ENCODE measurements at regions not wholly inside any gene's neighbourhood (a gene's known extent, or its start where the extent isn't known, plus 50 kb on each side); places are given as distances from the start of the nearest gene placed in this dataset.
A peak's percentile ranks its signal among the peaks of the same experiment; 100 is the strongest.

DNA sequence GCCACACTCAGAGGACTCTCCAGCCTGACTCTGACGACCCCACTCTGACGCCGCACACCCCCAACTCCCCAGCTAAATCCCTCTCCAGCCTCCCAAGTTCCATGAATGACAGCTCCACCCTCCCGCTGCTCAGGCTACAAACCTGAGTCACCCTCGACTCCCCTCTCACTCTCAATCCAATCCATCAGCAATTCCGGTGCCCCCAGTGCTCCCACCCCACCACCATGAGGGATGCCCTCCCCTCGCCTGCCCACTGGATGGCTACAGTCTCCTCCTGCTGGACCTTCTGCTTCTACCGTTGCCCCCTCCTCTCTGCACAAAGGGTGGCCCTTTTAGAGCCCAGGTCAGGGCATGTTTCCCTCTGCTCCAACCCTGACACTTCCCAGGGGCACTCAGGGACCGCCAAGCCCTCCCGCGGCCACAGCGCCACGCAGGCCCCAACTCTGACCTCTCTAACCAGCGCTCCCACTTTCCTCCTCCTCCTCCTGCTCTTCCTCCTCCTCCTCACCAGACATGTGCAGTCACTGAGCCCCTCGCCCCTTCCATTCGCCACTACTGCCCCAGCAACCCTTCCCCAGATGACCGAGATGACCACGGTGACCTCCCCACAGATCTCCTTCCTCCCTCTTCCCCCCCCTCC, 69.5 kb upstream of the NUP50 start:
- Histone ChIP-seq H3K36me3 (no peaks in the 10 kb centered on the region), H3K4me1 (peaks cover 0 to 13% (median 6%) of the 10 kb centered on the region in 4 donors), H3K27me3 (peaks cover 0 to 73% (median 3%) of the 10 kb centered on the region in 3 donors), H3K27ac (no peak overlapping the region), H3K4me3 (no peak overlapping the region), H3K9me3 (peaks cover 0 to 11% (median 7%) of the 10 kb centered on the region in 4 donors)
- intact Hi-C loops (cut with DNase I; ENCODE audit: low total_unique reads), result loop anchor here (10.0 kb wide), 1 partner anchor 269 kb away; no protein-coding TSS in a partner anchor
- DNase-seq, result no peak
- 69 to 72% (median 70%) methylated on average over 18 of the region's 18 CpGs for WGBS, 5 donors
- TF ChIP-seq POLR2A (IDR thresholded peaks at IDR 0.05) (no peak), EP300 (IDR thresholded peaks at IDR 0.05) (no peak), POLR2AphosphoS5 (IDR thresholded peaks at IDR 0.05) (no peak)
- TF ChIP-seq, protein P1, sequence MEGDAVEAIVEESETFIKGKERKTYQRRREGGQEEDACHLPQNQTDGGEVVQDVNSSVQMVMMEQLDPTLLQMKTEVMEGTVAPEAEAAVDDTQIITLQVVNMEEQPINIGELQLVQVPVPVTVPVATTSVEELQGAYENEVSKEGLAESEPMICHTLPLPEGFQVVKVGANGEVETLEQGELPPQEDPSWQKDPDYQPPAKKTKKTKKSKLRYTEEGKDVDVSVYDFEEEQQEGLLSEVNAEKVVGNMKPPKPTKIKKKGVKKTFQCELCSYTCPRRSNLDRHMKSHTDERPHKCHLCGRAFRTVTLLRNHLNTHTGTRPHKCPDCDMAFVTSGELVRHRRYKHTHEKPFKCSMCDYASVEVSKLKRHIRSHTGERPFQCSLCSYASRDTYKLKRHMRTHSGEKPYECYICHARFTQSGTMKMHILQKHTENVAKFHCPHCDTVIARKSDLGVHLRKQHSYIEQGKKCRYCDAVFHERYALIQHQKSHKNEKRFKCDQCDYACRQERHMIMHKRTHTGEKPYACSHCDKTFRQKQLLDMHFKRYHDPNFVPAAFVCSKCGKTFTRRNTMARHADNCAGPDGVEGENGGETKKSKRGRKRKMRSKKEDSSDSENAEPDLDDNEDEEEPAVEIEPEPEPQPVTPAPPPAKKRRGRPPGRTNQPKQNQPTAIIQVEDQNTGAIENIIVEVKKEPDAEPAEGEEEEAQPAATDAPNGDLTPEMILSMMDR (IDR thresholded peaks at IDR 0.05), result no peak

DNA sequence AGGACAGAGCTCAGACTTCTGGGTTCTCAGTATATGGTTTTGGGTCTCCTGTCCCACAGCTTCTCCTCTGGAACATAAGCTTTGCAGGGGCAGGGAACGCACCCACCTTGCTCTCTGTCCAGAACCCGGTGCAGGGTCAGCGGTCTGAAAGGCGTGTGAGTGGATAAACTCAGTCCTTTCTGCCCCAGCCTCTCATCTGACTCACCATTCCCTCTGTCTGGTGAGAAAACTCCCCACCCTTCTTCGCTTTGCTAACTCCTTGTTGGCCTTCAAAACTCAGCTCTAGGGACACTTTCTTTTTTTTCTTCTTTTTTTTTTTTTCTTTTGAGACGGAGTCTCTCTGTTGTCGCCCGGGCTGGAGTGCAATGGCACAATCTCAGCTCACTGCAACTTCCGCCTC, 68.9 kb upstream of the NUP50 start:
- peaks cover 0 to 13% (median 6%) of the 10 kb centered on the region in 4 donors for H3K4me1 ChIP-seq
- no peaks in the 10 kb centered on the region for H3K36me3 ChIP-seq
- TF ChIP-seq POLR2A (IDR thresholded peaks at IDR 0.05) (no peak), EP300 (IDR thresholded peaks at IDR 0.05) (no peak), POLR2AphosphoS5 (IDR thresholded peaks at IDR 0.05) (no peak)
- TF ChIP-seq, protein P1 (IDR thresholded peaks at IDR 0.05), result no peak
- 73 to 76% (median 76%) methylated on average over 9 of the region's 9 CpGs for WGBS, 5 donors
- H3K9me3 ChIP-seq, result peaks cover 0 to 11% (median 7%) of the 10 kb centered on the region in 4 donors
- no peak overlapping the region for H3K27ac ChIP-seq
- no peak overlapping the region for H3K4me3 ChIP-seq
- no peak for DNase-seq
- peaks cover 0 to 73% (median 3%) of the 10 kb centered on the region in 3 donors for H3K27me3 ChIP-seq
- intact Hi-C loops (cut with DNase I; ENCODE audit: low total_unique reads), result loop anchor here (10.0 kb wide), 1 partner anchor 270 kb away; no protein-coding TSS in a partner anchor

DNA sequence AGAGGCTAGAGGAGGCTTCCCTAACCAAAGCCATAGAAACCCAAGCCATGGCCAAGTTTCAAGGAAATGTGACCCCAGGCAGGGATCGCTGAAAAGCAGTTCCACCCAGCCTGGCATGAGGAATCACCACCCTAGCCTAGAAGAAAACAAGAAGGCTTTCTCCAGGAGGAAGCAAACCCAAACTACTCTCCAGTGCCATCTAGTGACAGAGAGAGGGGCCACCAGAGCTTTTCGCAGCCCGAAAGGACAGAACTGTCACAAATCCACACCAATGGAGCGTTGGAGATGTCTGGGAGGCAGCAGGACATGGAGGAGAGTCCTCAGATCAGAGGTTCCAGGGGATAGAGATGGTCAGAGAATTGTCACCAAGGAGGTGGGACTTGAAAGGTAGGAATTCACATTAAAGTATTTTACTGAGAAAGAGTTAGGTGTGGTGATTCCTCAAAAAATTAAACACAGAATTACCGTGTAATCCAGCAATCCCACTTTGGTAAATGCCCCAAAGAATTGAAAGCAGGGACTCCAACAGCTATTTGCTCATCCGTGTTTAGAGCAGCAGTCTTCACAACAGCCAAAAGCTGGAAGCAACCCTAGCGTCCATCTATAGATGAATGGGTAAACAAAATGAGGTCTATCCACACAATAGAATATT, 67.3 kb upstream of the NUP50 start:
- Histone ChIP-seq H3K4me3 (no peak overlapping the region), H3K36me3 (no peaks in the 10 kb centered on the region), H3K27ac (no peak overlapping the region), H3K9me3 (peaks cover 0 to 11% (median 7%) of the 10 kb centered on the region in 4 donors), H3K4me1 (peaks cover 0 to 2% (median under 1%) of the 10 kb centered on the region in 4 donors), H3K27me3 (peaks cover 0 to 77% (median 3%) of the 10 kb centered on the region in 3 donors)
- peak; percentile 58 to 85 for DNase-seq
- intact Hi-C loops (cut with DNase I; ENCODE audit: low total_unique reads), result loop anchor here (10.0 kb wide), 1 partner anchor 272 kb away; no protein-coding TSS in a partner anchor
- 19 to 27% (median 25%) methylated on average over 7 of the region's 7 CpGs for WGBS, 5 donors
- no peak for TF ChIP-seq POLR2A (IDR thresholded peaks at IDR 0.05)
- TF ChIP-seq, protein P1 (IDR thresholded peaks at IDR 0.05), result peak in 5 of 7 experiments; percentile 42 to 71 (median 60)

DNA sequence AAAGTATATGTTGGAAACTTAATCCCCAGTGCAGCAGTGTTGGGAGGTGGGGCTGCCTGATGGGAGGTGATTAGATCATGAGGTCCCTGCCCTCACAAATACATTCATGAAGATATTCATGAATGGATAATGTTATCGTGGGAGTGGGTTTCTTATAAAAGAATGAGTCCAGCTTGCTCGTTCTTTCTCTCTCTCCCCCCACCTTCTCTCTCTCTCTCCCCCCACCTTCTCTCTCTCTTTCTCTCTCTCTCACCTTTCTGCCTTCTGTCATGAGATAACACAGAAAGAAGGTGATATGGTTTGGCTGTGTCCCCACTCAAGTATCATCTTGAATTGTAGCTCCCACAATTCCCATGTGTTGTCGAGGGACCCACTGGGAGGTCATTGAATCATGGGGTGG, 66.7 kb upstream of the NUP50 start:
- TF ChIP-seq, protein P1 (IDR thresholded peaks at IDR 0.05), result no peak
- TF ChIP-seq EP300 (IDR thresholded peaks at IDR 0.05) (no peak), POLR2A (IDR thresholded peaks at IDR 0.05) (no peak), POLR2AphosphoS5 (IDR thresholded peaks at IDR 0.05) (no peak)
- intact Hi-C loops (cut with DNase I; ENCODE audit: low total_unique reads), result loop anchor here (10.0 kb wide), 1 partner anchor 272 kb away; no protein-coding TSS in a partner anchor
- no peak overlapping the region for H3K4me3 ChIP-seq
- H3K27me3 ChIP-seq, result peaks cover 0 to 77% (median 8%) of the 10 kb centered on the region in 3 donors
- H3K4me1 ChIP-seq, result no peaks in the 10 kb centered on the region
- H3K36me3 ChIP-seq, result no peaks in the 10 kb centered on the region
- WGBS, 5 donors, result 74 to 87% (median 85%) methylated on average over 3 of the region's 3 CpGs
- no peak overlapping the region for H3K27ac ChIP-seq
- H3K9me3 ChIP-seq, result peaks cover 0 to 11% (median 7%) of the 10 kb centered on the region in 4 donors
- no peak for DNase-seq
